GM19395 (cell line): ENCODE measurements at regions not wholly inside any gene's neighbourhood (a gene's known extent, or its start where the extent isn't known, plus 50 kb on each side); places are given as distances from the start of the nearest gene placed in this dataset.
"Not testable (repeated sequence)": the region's sequence is repeated elsewhere in the genome, so short reads cannot be mapped to it uniquely, and the experiment has no call there.

Experiments
- ATAC-seq: cut with Tn5 transposase; IDR thresholded peaks from one replicate; pipeline ENCODE4 v1.9.1; 2021; ENCODE audit warnings: mild to moderate bottlenecking, moderate library complexity; ENCODE audit not compliant: unreplicated experiment

DNA sequence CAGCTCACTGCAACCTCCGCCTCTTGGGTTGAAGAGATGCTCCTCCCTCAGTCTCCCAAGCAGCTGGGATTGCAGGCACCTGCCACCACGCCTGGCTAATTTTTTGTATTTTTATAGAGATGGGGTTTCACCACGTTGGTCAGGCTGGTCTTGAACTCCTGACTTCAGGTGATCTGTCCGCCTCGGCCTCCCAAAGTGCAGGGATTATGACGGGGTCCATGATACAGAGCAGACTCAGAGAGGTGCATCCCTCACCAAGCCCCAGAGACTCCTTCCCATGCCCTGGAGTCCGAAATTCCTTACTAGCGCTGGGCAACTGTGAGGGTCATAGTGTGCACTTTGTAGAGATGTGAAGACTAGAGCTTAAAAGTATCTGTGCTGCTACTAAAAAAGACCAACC is 99.8 kb upstream of the IRX4 start:
- ATAC-seq = not testable (repeated sequence)

- no peak for ATAC-seq
Observed at GRCh38 chr5:1975898-1976765, 93.4 kb upstream of the IRX4 start.

GRCh38 chr5:1975406-1975715 is 92.6 kb upstream of the IRX4 start:
- no peak for ATAC-seq

DNA sequence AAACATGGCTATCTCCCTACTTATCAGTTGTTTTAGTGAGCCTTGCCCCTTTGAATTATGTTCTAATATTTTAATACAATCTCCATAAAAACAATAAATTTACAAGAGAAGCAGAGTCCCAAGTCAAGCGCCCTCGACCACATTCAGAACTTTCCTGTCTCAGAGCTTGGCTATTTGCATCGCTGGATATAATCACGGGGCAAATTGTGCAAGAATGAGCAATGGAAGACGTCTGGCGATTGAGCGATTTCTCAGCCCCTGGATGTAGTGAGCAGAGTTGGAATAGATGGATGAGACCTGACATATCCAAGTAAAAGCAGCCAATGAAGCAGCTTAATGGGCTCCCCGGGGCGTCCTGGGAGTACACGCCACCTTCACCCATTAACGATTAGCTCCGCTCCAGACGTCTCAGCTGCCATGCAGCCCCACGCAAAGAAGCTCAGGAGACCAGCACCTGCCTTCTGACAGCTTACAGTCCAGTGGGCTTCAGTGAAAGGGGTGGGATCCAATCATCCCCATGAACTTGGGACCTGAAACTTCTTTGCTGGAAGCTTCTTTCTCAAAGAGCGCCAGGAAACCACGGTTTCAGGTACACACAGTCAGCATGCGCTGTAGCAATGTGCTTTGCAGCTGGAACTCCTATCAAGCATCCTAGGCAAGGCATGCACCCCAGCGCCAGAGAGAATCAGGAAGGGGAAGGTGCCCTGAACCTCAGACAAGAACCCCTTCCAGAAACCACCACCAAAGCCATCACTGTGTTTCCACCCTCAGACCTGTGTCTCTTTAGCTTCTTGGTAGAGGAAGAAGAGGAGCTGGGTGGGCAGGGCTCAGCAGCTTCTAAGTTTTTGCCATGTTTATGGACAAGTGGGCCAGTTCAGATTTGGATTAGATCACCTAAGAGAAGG is 92.0 kb upstream of the IRX4 start:
- no peak for ATAC-seq

DNA sequence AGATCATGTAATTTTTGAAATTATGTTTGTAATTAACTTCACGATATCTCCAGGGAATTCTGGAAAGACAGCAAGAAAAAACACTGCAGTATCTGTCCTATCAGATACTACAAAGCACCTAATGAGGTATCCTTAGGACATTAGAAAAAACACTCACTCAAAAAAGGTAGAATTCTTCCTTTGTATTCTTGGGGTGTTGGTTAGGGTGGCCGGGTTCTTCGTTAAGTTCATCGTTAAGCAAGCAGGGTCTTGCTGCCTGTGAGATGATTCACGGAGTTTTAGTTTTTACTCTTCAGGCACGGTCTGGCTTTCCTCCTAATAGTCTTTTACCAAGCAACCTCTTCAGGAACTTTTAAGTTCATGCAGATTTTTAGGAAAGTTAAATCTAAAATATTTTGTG is 91.4 kb upstream of the IRX4 start:
- no peak for ATAC-seq

DNA sequence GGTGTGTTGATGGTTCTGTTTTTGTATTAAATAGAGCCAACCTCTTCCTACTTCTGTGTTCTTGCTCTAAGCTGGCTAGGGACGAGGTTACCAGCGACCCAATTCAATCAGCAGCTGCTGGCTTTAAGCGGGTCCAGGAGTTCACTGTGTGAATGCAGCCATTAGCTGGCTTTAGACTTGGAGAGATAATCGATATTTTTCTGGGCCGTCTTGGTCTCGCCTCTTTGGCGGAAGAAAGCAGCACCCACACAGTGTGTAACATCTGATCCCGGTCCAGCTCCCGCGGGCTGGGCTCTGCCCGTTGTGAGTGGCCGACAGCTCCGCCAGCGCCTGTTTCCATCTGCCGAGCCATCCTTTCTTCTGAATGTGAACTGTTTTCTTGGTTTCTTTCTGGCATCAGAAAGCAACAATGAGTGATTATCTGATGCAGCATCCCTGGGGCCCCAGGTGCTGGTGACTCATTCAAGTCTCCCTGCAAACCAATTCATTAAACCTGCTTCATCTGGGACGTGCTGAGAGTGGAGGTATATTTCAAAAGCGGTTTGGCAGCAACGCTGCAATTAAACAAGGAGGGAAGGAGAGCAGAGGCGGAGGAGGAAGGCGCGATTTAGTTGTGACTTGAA is 90.8 kb upstream of the IRX4 start:
- no peak for ATAC-seq

- ATAC-seq = no peak
Observed at GRCh38 chr5:1971944-1972343, 89.2 kb upstream of the IRX4 start.

DNA sequence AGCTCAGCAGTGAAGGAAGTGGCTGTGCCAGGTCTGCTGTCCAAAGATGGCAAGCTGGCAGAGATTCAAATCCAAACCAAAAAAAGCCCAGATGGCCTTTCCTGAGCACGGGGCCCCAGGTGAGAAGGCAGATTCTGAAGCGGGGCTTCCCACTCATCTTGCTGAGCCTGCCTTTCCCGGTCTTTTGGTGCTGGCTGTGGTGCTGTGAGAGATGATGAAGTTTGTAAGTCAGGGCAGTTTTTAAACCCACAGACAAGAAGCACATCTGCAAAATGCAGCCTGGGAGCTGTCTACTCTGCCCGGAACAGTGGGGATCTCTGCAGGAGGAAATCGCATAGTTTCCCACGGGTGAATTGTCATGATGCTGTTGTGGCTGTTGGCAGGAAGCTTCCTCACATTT is 85.0 kb upstream of the IRX4 start:
- no peak for ATAC-seq

DNA sequence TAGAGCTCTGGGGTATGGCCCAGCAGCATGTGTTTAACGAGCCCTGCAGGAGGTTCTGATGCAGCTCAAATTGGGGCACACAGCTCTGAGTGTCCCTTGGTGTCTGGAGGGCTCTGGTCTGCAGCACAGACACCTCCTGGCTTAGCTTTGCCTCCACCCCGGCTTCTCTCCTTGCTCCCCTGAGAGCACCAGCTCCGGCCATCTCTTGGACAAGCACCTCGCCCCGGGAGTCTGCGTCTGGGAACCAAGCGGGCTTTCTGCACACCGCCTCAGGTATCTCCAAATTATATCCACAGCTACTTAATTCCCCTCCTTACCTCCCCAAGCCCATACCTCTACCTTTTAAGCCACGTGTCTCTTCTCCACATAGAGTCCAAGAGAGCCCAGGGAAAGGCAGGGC is 83.7 kb upstream of the IRX4 start:
- no peak for ATAC-seq

GRCh38 chr5:1965925-1966324 is 83.2 kb upstream of the IRX4 start:
- no peak for ATAC-seq

DNA sequence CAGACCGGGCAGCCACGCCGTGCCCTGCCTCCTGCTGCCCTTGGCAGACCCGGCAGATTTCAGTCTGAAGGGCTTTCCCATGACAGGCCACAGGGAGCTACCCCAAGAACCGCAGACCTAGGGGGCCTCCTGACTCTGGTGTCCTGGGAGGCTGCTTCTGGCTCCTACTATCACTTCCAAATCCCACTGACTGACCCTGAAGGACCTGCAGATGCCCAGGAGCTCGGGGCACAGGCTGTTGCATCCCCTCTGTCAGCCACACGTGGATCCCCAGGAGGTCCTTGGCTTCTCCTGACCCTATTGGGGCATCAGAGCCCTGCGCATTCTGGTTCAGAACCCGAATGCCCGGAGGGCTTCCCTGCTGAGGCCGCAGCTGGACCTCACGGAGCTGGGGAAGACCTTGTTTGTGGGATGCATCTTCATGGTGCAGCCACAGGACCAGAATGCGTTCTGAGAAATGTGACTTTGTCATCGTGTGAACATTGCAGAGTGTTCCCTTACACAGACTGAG is 81.3 kb upstream of the IRX4 start:
- ATAC-seq = no peak

DNA sequence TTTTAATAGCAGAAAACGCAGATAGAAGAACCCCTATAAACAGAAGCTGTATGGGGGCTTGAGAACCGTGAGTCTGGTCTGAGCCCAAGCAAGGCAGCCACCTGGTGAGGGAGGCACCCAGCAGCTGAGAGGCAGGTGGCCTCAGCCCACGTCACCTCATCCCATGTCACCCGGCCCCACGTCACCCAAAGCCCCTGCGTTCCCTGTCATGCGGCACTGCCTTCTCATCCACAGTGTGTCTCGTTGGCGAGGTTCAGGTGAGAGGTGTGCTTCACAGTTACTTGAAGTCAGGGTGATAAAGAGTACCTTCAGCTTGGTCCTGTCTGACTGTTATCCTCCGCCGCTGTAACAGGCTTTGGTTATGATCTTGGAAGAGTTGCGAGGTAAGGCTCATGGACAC is 80.6 kb upstream of the IRX4 start:
- no peak for ATAC-seq

GRCh38 chr5:1962619-1963355 is 80.1 kb upstream of the IRX4 start:
- no peak for ATAC-seq

- no peak for ATAC-seq
Observed at GRCh38 chr5:1961952-1962595, 79.3 kb upstream of the IRX4 start.

DNA sequence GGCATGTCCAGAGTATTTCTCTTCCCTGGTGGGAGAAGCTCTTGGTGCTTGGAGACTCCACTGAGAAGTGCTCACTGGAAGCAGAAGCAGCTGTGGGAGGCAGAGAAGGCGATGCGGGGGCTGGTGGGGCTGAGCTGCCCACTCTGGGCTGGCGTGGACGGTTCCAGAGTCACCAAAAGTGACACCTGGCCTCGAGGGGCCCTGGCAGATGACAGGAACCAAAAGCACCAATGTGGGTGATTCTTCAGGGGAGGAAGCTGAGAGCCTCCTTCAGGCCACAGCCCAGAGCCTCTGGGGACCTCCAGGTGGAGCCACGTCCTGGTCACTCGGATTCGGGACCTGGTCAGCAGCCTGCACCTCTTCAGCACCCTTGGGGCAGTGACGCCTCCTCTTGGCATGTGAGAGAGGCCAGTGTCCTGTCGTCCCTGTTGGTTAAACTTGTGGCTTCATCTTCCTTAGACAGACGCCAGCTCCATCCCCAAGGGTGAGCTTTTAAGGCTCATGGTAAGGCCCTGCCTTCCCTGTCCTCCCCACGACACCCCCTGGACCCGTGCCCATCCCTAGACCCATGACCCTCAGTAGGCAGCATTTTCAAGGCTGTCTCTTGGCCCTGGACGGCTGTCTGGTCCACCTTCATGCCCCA is 78.7 kb upstream of the IRX4 start:
- ATAC-seq = no peak

GRCh38 chr5:1960595-1961303 is 78.0 kb upstream of the IRX4 start:
- ATAC-seq = no peak

- no peak for ATAC-seq
Observed at GRCh38 chr5:1959725-1960581, 77.2 kb upstream of the IRX4 start.

DNA sequence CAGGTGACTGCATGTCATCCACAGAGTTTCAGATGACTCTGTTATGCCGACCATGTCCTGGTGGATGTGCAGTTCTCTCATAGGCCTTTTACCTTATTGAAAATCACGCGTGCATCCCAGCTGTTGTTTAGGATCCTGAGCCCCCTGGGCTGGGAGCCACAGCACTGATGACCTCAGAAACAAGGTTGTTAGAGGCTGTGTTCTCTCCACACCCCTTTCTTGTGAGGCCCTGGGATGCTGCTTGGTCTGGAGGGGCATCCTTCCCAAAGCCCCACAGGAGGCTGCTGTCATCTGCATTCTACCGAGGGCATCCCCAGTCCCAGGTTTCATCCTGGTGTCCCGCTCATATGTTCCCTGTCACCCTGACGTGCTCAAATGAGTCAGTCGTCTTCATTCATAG is 76.5 kb upstream of the IRX4 start:
- ATAC-seq = no peak
